ENCODE measurements at regions not wholly inside any gene's neighbourhood (a gene's known extent, or its start where the extent isn't known, plus 50 kb on each side); places are given as distances from the start of the nearest gene placed in this dataset.

GRCh38 chr1:22364326-22364650 is 87.4 kb upstream of the ZBTB40 start:
- POLR2A ChIA-PET: interaction anchor here (0.5 kb wide), 1 partner anchor 833 kb away, joined by 4 read pairs; no protein-coding TSS in a partner anchor

GRCh38 chr1:22364764-22365163 is 86.9 kb upstream of the ZBTB40 start:
- H3K36me3 ChIP-seq (ENCODE audit: control insufficient read depth in 2 of 2, extremely low read depth in 1 of 2, insufficient read depth in 2 of 2, low read length in 2 of 2): no peaks in the 10 kb centered on the region
- TF ChIP-seq POLR2AphosphoS5 (IDR thresholded peaks at IDR 0.05; ENCODE audit: insufficient read depth, low read depth, low read length): no peak
- no peak for TF ChIP-seq GATA2 (IDR thresholded peaks at IDR 0.05; ENCODE audit: insufficient read depth, insufficient read length, low read depth, low read length)
- TF ChIP-seq, protein P1, sequence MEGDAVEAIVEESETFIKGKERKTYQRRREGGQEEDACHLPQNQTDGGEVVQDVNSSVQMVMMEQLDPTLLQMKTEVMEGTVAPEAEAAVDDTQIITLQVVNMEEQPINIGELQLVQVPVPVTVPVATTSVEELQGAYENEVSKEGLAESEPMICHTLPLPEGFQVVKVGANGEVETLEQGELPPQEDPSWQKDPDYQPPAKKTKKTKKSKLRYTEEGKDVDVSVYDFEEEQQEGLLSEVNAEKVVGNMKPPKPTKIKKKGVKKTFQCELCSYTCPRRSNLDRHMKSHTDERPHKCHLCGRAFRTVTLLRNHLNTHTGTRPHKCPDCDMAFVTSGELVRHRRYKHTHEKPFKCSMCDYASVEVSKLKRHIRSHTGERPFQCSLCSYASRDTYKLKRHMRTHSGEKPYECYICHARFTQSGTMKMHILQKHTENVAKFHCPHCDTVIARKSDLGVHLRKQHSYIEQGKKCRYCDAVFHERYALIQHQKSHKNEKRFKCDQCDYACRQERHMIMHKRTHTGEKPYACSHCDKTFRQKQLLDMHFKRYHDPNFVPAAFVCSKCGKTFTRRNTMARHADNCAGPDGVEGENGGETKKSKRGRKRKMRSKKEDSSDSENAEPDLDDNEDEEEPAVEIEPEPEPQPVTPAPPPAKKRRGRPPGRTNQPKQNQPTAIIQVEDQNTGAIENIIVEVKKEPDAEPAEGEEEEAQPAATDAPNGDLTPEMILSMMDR (IDR thresholded peaks at IDR 0.05; ENCODE audit: extremely low read depth in 1 of 2, insufficient read depth in 1 of 2, low read depth in 1 of 2, low read length in 2 of 2): no peak
- no peak for TF ChIP-seq MYC (IDR thresholded peaks at IDR 0.05; ENCODE audit: low read depth, low read length)
- no peak for TF ChIP-seq POLR2A (IDR thresholded peaks at IDR 0.05; ENCODE audit: low read depth, low read length)
- TF ChIP-seq EZH2 (IDR thresholded peaks at IDR 0.05; ENCODE audit: borderline replicate concordance, low read depth, low read length, severe bottlenecking): no peak
- no peak for TF ChIP-seq JUN (IDR thresholded peaks at IDR 0.05; ENCODE audit: borderline replicate concordance, insufficient read depth, insufficient read length, low read depth)
- TF ChIP-seq MAX (IDR thresholded peaks at IDR 0.05; ENCODE audit: insufficient read depth, insufficient read length): no peak
- TF ChIP-seq FOS (IDR thresholded peaks at IDR 0.05; ENCODE audit: borderline replicate concordance, insufficient read depth, low read length): no peak
- H3K27me3 ChIP-seq (ENCODE audit: control insufficient read depth in 2 of 2, insufficient read depth in 2 of 2, low read length in 2 of 2): peaks cover 5 to 11% of the 10 kb centered on the region in 2 experiments
- H3K9ac ChIP-seq (replicated peaks; ENCODE audit: extremely low read depth, insufficient read depth, low read length): no peak overlapping the region
- DNase-seq (ENCODE audit: low read depth, low spot score): no peak
- H3K79me2 ChIP-seq (ENCODE audit: control insufficient read depth, insufficient read depth, low read length): no peaks in the 10 kb centered on the region
- BruUV-seq (replicated peaks): no TSS peak
- dilution Hi-C loops (cut with MboI; ENCODE audit: extremely low pct_ligation_motif_present, low sequenced_read_pairs): no loop called here
- H3K4me1 ChIP-seq (ENCODE audit: control insufficient read depth, extremely low read depth, insufficient read depth, low read length): no peaks in the 10 kb centered on the region
- H3K4me3 ChIP-seq (replicated peaks in 1 of 3; ENCODE audit: insufficient read depth in 1 of 3, low read depth in 1 of 3, low read length in 3 of 3): no peak overlapping the region
- no peak for FAIRE-seq
- no peaks in the 10 kb centered on the region for H3K9me3 ChIP-seq (replicated peaks; ENCODE audit: control insufficient read depth, insufficient read depth, low read length)
- POLR2A ChIA-PET: interaction anchor here (0.5 kb wide), 1 partner anchor 832 kb away, joined by 4 read pairs; no protein-coding TSS in a partner anchor
- no peak overlapping the region for H3K27ac ChIP-seq (ENCODE audit: insufficient read depth, low read depth, low read length)
- intact Hi-C loops (cut with micrococcal nuclease): no loop called here
- no peak overlapping the region for H3K4me2 ChIP-seq (ENCODE audit: insufficient read depth, low read length)
- CTCF ChIA-PET: no interaction called here
- no peak overlapping the region for H2AFZ ChIP-seq (ENCODE audit: low read depth, low read length)
- no peaks in the 10 kb centered on the region for H4K20me1 ChIP-seq (replicated peaks; ENCODE audit: control insufficient read depth, extremely low read depth, insufficient read depth, low read length)
- H3K9me1 ChIP-seq (replicated peaks; ENCODE audit: control insufficient read depth, extremely low read depth, insufficient read depth, low read length): no peaks in the 10 kb centered on the region

More at GRCh38 chr1:22364326-22364650, 87.4 kb upstream of the ZBTB40 start:
- H4K20me1 ChIP-seq (replicated peaks; ENCODE audit: control insufficient read depth, extremely low read depth, insufficient read depth, low read length): no peaks in the 10 kb centered on the region
- H3K4me2 ChIP-seq (ENCODE audit: insufficient read depth, low read length): no peak overlapping the region
- no peak for DNase-seq (ENCODE audit: low read depth, low spot score)
- FAIRE-seq: no peak
- H2AFZ ChIP-seq (ENCODE audit: low read depth, low read length): no peak overlapping the region
- CTCF ChIA-PET: no interaction called here
- no peaks in the 10 kb centered on the region for H3K9me1 ChIP-seq (replicated peaks; ENCODE audit: control insufficient read depth, extremely low read depth, insufficient read depth, low read length)
- no peaks in the 10 kb centered on the region for H3K9me3 ChIP-seq (replicated peaks; ENCODE audit: control insufficient read depth, insufficient read depth, low read length)
- peaks cover 5 to 8% of the 10 kb centered on the region in 2 experiments for H3K27me3 ChIP-seq (ENCODE audit: control insufficient read depth in 2 of 2, insufficient read depth in 2 of 2, low read length in 2 of 2)
- no TSS peak for BruUV-seq (replicated peaks)
- no peak overlapping the region for H3K4me3 ChIP-seq (replicated peaks in 1 of 3; ENCODE audit: insufficient read depth in 1 of 3, low read depth in 1 of 3, low read length in 3 of 3)
- no peaks in the 10 kb centered on the region for H3K36me3 ChIP-seq (ENCODE audit: control insufficient read depth in 2 of 2, extremely low read depth in 1 of 2, insufficient read depth in 2 of 2, low read length in 2 of 2)
- H3K9ac ChIP-seq (replicated peaks; ENCODE audit: extremely low read depth, insufficient read depth, low read length): no peak overlapping the region
- H3K4me1 ChIP-seq (ENCODE audit: control insufficient read depth, extremely low read depth, insufficient read depth, low read length): no peaks in the 10 kb centered on the region
- no peak for TF ChIP-seq GATA2 (IDR thresholded peaks at IDR 0.05; ENCODE audit: insufficient read depth, insufficient read length, low read depth, low read length)
- H3K79me2 ChIP-seq (ENCODE audit: control insufficient read depth, insufficient read depth, low read length): no peaks in the 10 kb centered on the region
- no peak overlapping the region for H3K27ac ChIP-seq (ENCODE audit: insufficient read depth, low read depth, low read length)
- dilution Hi-C loops (cut with MboI; ENCODE audit: extremely low pct_ligation_motif_present, low sequenced_read_pairs) (no loop called here), intact Hi-C loops (cut with micrococcal nuclease) (no loop called here)

Measured in endothelial cell of umbilical vein (primary cell).